ENCODE measurements at regions not wholly inside any gene's neighbourhood (a gene's known extent, or its start where the extent isn't known, plus 50 kb on each side); places are given as distances from the start of the nearest gene placed in this dataset.
A peak's percentile ranks its signal among the peaks of the same experiment; 100 is the strongest.

- Histone ChIP-seq H3K27ac (ENCODE audit: insufficient read length, low read depth, low read length) (no peak overlapping the region), H3K27me3 (ENCODE audit: insufficient read depth, low read length) (no peaks in the 10 kb centered on the region), H2BK120ac (ENCODE audit: low read depth, low read length, poor library complexity, severe bottlenecking) (no peak overlapping the region), H4K20me1 (ENCODE audit: control insufficient read depth, insufficient read depth, insufficient read length) (no peaks in the 10 kb centered on the region), H3K79me2 (ENCODE audit: insufficient read depth, low read length) (no peaks in the 10 kb centered on the region), H2BK5ac (ENCODE audit: insufficient read length, low read length) (no peak overlapping the region), H3K14ac (ENCODE audit: insufficient read depth, low read length) (no peak overlapping the region), H2BK15ac (ENCODE audit: low read depth, low read length) (no peak overlapping the region), H4K5ac (ENCODE audit: insufficient read length, low read depth, low read length) (no peak overlapping the region), H3K4me2 (ENCODE audit: insufficient read depth, insufficient read length, low read length) (no peak overlapping the region), H4K91ac (ENCODE audit: insufficient read length, low read depth, low read length) (no peak overlapping the region), H2AK5ac (ENCODE audit: insufficient read length, low read length) (no peak overlapping the region), H4K8ac (replicated peaks; ENCODE audit: insufficient read length, low read depth, low read length) (no peak overlapping the region), H3K23ac (ENCODE audit: insufficient read length, low read depth, low read length) (no peak overlapping the region), H3K4ac (ENCODE audit: low read depth, low read length) (no peak overlapping the region), H3K9ac (ENCODE audit: extremely low read depth, insufficient read length, low read length) (no peak overlapping the region), H3K4me1 (ENCODE audit: insufficient read depth, low read length) (peaks cover 5% of the 10 kb centered on the region; the same call in 1 of the 2 replicates), H3K18ac (ENCODE audit: insufficient read length, low read depth, low read length) (no peak overlapping the region), H3K9me3 (ENCODE audit: control insufficient read depth, low read depth, low read length) (no peaks in the 10 kb centered on the region), H3K79me1 (ENCODE audit: insufficient read depth, low read depth, low read length, poor library complexity, severe bottlenecking) (no peaks in the 10 kb centered on the region), H2AFZ (ENCODE audit: low read length) (no peak overlapping the region), H3K56ac (ENCODE audit: insufficient read length, low read depth, low read length) (no peak overlapping the region), H3T11ph (ENCODE audit: low read length) (no peak overlapping the region), H2BK20ac (ENCODE audit: low read depth, low read length, poor library complexity, severe bottlenecking) (no peak overlapping the region), H2BK12ac (ENCODE audit: insufficient read length, low read depth, low read length) (no peak overlapping the region), H3K23me2 (ENCODE audit: insufficient read length, low read depth, low read length, poor library complexity, severe bottlenecking) (no peaks in the 10 kb centered on the region)
- TF ChIP-seq, protein P1, sequence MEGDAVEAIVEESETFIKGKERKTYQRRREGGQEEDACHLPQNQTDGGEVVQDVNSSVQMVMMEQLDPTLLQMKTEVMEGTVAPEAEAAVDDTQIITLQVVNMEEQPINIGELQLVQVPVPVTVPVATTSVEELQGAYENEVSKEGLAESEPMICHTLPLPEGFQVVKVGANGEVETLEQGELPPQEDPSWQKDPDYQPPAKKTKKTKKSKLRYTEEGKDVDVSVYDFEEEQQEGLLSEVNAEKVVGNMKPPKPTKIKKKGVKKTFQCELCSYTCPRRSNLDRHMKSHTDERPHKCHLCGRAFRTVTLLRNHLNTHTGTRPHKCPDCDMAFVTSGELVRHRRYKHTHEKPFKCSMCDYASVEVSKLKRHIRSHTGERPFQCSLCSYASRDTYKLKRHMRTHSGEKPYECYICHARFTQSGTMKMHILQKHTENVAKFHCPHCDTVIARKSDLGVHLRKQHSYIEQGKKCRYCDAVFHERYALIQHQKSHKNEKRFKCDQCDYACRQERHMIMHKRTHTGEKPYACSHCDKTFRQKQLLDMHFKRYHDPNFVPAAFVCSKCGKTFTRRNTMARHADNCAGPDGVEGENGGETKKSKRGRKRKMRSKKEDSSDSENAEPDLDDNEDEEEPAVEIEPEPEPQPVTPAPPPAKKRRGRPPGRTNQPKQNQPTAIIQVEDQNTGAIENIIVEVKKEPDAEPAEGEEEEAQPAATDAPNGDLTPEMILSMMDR (conservative IDR thresholded peaks at IDR 0.05), result no peak
- peaks cover 17 to 27% of the 10 kb centered on the region in 2 experiments for H3K4me1 Mint-ChIP-seq
- H3K27me3 Mint-ChIP-seq (ENCODE audit: low read depth), result no peaks in the 10 kb centered on the region; the same call in 1 of the 2 replicates
- peaks cover 7 to 25% (median 19%) of the 10 kb centered on the region in 3 experiments for H3K36me3 Mint-ChIP-seq (ENCODE audit: insufficient read depth in 1 of 3, low read depth in 3 of 3)
- H3K4me3 Mint-ChIP-seq, result no peak overlapping the region
- no peak overlapping the region for H3K27ac Mint-ChIP-seq
- peaks cover 18 to 30% of the 10 kb centered on the region in 2 experiments for H3K9me3 Mint-ChIP-seq
- peak; percentile 3 for DNase-seq
- no CpG with 5 or more reads among the region's 5 CpGs for WGBS (ENCODE audit: extremely low coverage, insufficient read length, low lambda C conversion rate)
Observed at GRCh38 chr2:8243748-8244400, 438.0 kb upstream of the ID2 start.

Measured in H9 (cell line).